Activated B cell treated with CpG ODN at 0.5 μM for 24 hours (primary cell): ENCODE measurements at regions not wholly inside any gene's neighbourhood (a gene's known extent, or its start where the extent isn't known, plus 50 kb on each side); places are given as distances from the start of the nearest gene placed in this dataset.

ENCODE experiments used
- ATAC-seq: fragments of 200-7000 bp; cut with Tn5 transposase; one replicate; pipeline ENCODE4 v1.10.0; 2021; ENCODE audit warnings: low read depth, mild to moderate bottlenecking, moderate library complexity
- CTCF ChIA-PET: fragments of 350-600 bp; sonication (Branson Sonifier 250); formaldehyde crosslinking; loops from one replicate; lab custom pipeline; 2021; ENCODE audit warnings: antibody characterized with exemption; lab: Charles Lee
- POLR2A ChIA-PET: fragments of 350-600 bp; sonication (Branson Sonifier 250); formaldehyde crosslinking; loops from one replicate; lab custom pipeline; 2021; ENCODE audit warnings: antibody characterized with exemption; lab: Charles Lee
- DNase-seq: peaks from one replicate; pipeline ENCODE4 v3.0.0; 2022
- H3K27ac Mint-ChIP-seq: one replicate; pipeline ENCODE4 v1.8.0; 2020; ENCODE audit warnings: mixed read lengths
- H3K27me3 Mint-ChIP-seq: one replicate; pipeline ENCODE4 v1.8.0; 2021; ENCODE audit warnings: mixed read lengths
- H3K36me3 Mint-ChIP-seq: one replicate; pipeline ENCODE4 v1.8.0; 2021; ENCODE audit warnings: low read depth, mixed read lengths
- H3K4me1 Mint-ChIP-seq: one replicate; pipeline ENCODE4 v1.8.0; 2021; ENCODE audit warnings: mixed read lengths
- H3K4me3 Mint-ChIP-seq: one replicate; pipeline ENCODE4 v1.8.0; 2020; ENCODE audit warnings: mild to moderate bottlenecking, mixed read lengths
- H3K9me3 Mint-ChIP-seq: one replicate; pipeline ENCODE4 v1.8.0; 2020; ENCODE audit warnings: mixed read lengths
- CTCF ChIP-seq: fragments of 200-600 bp; IDR thresholded peaks from one replicate; pipeline ENCODE4 v1.8.0; 2022; ENCODE audit warnings: antibody characterized with exemption, mild to moderate bottlenecking
- intact Hi-C: fragments of 100-400 bp; cut with micrococcal nuclease; formaldehyde crosslinking; loops from one replicate; pipeline ENCODE4 v1.15.1; 2024

- ATAC-seq, result no peak
- TF ChIP-seq CTCF, result no peak
- Mint-ChIP-seq H3K36me3 (no peaks in the 10 kb centered on the region), H3K27ac (no peak overlapping the region), H3K4me3 (no peak overlapping the region), H3K27me3 (peaks cover 28% of the 10 kb centered on the region), H3K9me3 (peaks cover 3% of the 10 kb centered on the region), H3K4me1 (no peaks in the 10 kb centered on the region)
- intact Hi-C loops, result no loop called here
- POLR2A ChIA-PET, result no interaction called here
- no peak for DNase-seq
- CTCF ChIA-PET, result interaction anchor here (0.7 kb wide), 1 partner anchor 507 kb away, joined by 3 read pairs; no protein-coding TSS in a partner anchor
These were observed 126.2 kb downstream of the ANKRD60 start for GRCh38 chr20:58102261-58102660.

- ChIA-PET CTCF (no interaction called here), POLR2A (no interaction called here)
- Mint-ChIP-seq H3K4me3 (no peak overlapping the region), H3K27ac (no peak overlapping the region), H3K4me1 (no peaks in the 10 kb centered on the region), H3K36me3 (no peaks in the 10 kb centered on the region), H3K27me3 (peaks cover 30% of the 10 kb centered on the region), H3K9me3 (peaks cover 3% of the 10 kb centered on the region)
- ATAC-seq (no peak), DNase-seq (no peak)
- no peak for TF ChIP-seq CTCF
- intact Hi-C loops, result no loop called here
These were observed 127.6 kb downstream of the ANKRD60 start for GRCh38 chr20:58100731-58101356.

GRCh38 chr20:58099956-58100730, 128.3 kb downstream of the ANKRD60 start:
- ChIA-PET CTCF (no interaction called here), POLR2A (no interaction called here)
- H3K27me3 Mint-ChIP-seq, result peaks cover 24% of the 10 kb centered on the region
- H3K9me3 Mint-ChIP-seq, result no peaks in the 10 kb centered on the region
- DNase-seq (no peak), ATAC-seq (no peak)
- no peaks in the 10 kb centered on the region for H3K36me3 Mint-ChIP-seq
- no peak for TF ChIP-seq CTCF
- intact Hi-C loops, result no loop called here
- no peak overlapping the region for H3K4me3 Mint-ChIP-seq
- H3K4me1 Mint-ChIP-seq, result no peaks in the 10 kb centered on the region
- no peak overlapping the region for H3K27ac Mint-ChIP-seq

GRCh38 chr20:58099291-58099935, 129.0 kb downstream of the ANKRD60 start:
- Mint-ChIP-seq H3K4me1 (no peaks in the 10 kb centered on the region), H3K4me3 (no peak overlapping the region), H3K27me3 (peaks cover 27% of the 10 kb centered on the region), H3K27ac (no peak overlapping the region), H3K36me3 (no peaks in the 10 kb centered on the region), H3K9me3 (no peaks in the 10 kb centered on the region)
- DNase-seq, result no peak
- no peak for ATAC-seq
- ChIA-PET CTCF (no interaction called here), POLR2A (no interaction called here)
- TF ChIP-seq CTCF, result no peak
- intact Hi-C loops, result no loop called here

GRCh38 chr20:58098571-58098970, 129.9 kb downstream of the ANKRD60 start:
- POLR2A ChIA-PET, result no interaction called here

More at GRCh38 chr20:58098571-58098970, 129.9 kb downstream of the ANKRD60 start:
- Mint-ChIP-seq H3K27me3 (peaks cover 25% of the 10 kb centered on the region), H3K4me3 (no peak overlapping the region), H3K36me3 (no peaks in the 10 kb centered on the region), H3K9me3 (no peaks in the 10 kb centered on the region), H3K4me1 (no peaks in the 10 kb centered on the region), H3K27ac (no peak overlapping the region)
- CTCF ChIA-PET, result no interaction called here
- no peak for DNase-seq
- intact Hi-C loops, result no loop called here
- no peak for ATAC-seq
- TF ChIP-seq CTCF, result no peak
